GM12891 (cell line): ENCODE measurements at regions not wholly inside any gene's neighbourhood (a gene's known extent, or its start where the extent isn't known, plus 50 kb on each side); places are given as distances from the start of the nearest gene placed in this dataset.

ENCODE experiments used
- POLR2A ChIP-seq: IDR thresholded peaks from 2 replicates; pipeline ENCODE4 v1.6.1; 2011; ENCODE audit warnings: low read depth, low read length, control low read depth
- POLR2AphosphoS5 ChIP-seq: IDR thresholded peaks from 2 replicates; pipeline ENCODE4 v1.6.1; 2011; ENCODE audit warnings: low read depth, low read length, control low read depth
- POU2F2 ChIP-seq: IDR thresholded peaks from 2 replicates; pipeline ENCODE4 v1.6.1; 2011; ENCODE audit warnings: low read depth, mild to moderate bottlenecking, control low read depth, low read length, moderate library complexity

GRCh38 chr9:86837345-86837744 is 110.0 kb downstream of the GAS1 start:
- TF ChIP-seq POLR2AphosphoS5: no peak
- no peak for TF ChIP-seq POLR2A
- TF ChIP-seq POU2F2: no peak
